ENCODE measurements at regions not wholly inside any gene's neighbourhood (a gene's known extent, or its start where the extent isn't known, plus 50 kb on each side); places are given as distances from the start of the nearest gene placed in this dataset.

GRCh38 chr20:57870597-57871236 is 160.9 kb upstream of the PMEPA1 start:
- Histone ChIP-seq H3K56ac (ENCODE audit: extremely low read depth, insufficient read depth, low read length) (no peak overlapping the region), H2BK20ac (ENCODE audit: low read depth, low read length) (no peak overlapping the region), H3K27ac (ENCODE audit: insufficient read depth, low read length) (no peak overlapping the region), H4K8ac (ENCODE audit: low read depth in 2 of 2, low read length in 2 of 2) (no peak overlapping the region), H3K36me3 (ENCODE audit: control insufficient read depth, insufficient read depth, low read length) (no peaks in the 10 kb centered on the region), H4K5ac (ENCODE audit: low read depth, low read length) (no peak overlapping the region), H3K14ac (replicated peaks; ENCODE audit: low read depth, low read length) (no peak overlapping the region), H3K9me3 (ENCODE audit: control insufficient read depth, insufficient read depth, low read length) (no peaks in the 10 kb centered on the region), H3K23ac (ENCODE audit: low read depth, low read length) (no peak overlapping the region), H3K4me3 (ENCODE audit: insufficient read depth, low read depth, low read length) (no peak overlapping the region), H2AK5ac (ENCODE audit: low read depth, low read length) (no peak overlapping the region), H2BK5ac (ENCODE audit: low read depth, low read length, poor library complexity, severe bottlenecking) (no peak overlapping the region), H2BK15ac (ENCODE audit: low read depth, low read length) (no peak overlapping the region), H3K18ac (ENCODE audit: low read depth, low read length) (no peak overlapping the region), H3K4me2 (ENCODE audit: low read depth, low read length) (no peak overlapping the region), H4K91ac (ENCODE audit: insufficient read depth, low read depth, low read length) (no peak overlapping the region), H3K27me3 (ENCODE audit: control insufficient read depth, insufficient read depth, low read length) (peaks cover 3% of the 10 kb centered on the region; the same call in 1 of the 2 replicates), H2BK120ac (ENCODE audit: low read depth, low read length) (no peak overlapping the region), H3K79me1 (ENCODE audit: low read depth in 1 of 2, low read length in 2 of 2) (no peaks in the 10 kb centered on the region), H3K9me1 (ENCODE audit: insufficient read depth, low read length) (no peaks in the 10 kb centered on the region), H2AK9ac (replicated peaks; ENCODE audit: low read depth, low read length, poor library complexity) (no peak overlapping the region), H3K4ac (ENCODE audit: low read depth, low read length) (no peak overlapping the region), H3K9ac (ENCODE audit: low read depth, low read length) (no peak overlapping the region), H3K4me1 (ENCODE audit: control insufficient read depth, insufficient read depth, low read length) (no peaks in the 10 kb centered on the region), H4K20me1 (ENCODE audit: insufficient read depth, low read length) (no peaks in the 10 kb centered on the region), H2AFZ (replicated peaks; ENCODE audit: low read length, poor library complexity) (no peak overlapping the region)
- ATAC-seq (ENCODE audit: low read depth) (no peak), DNase-seq (no peak)
- in situ Hi-C loops (cut with MboI; ENCODE audit: low sequenced_read_pairs), result no loop called here
- dilution Hi-C loops (cut with HindIII; ENCODE audit: low sequenced_read_pairs, unreplicated experiment), result no loop called here
- BruUV-seq (replicated peaks), result no TSS peak
- CTCF ChIA-PET, result no interaction called here
- TF ChIP-seq RFX5 (IDR thresholded peaks at IDR 0.05; ENCODE audit: low read depth, low read length) (no peak), CEBPB (IDR thresholded peaks at IDR 0.05; ENCODE audit: low read depth, low read length) (no peak), MAZ (IDR thresholded peaks at IDR 0.05; ENCODE audit: borderline replicate concordance, low read depth, low read length) (no peak), CTCF (conservative IDR thresholded peaks at IDR 0.05; ENCODE audit: low read depth, low read length) (no peak), CHD1 (IDR thresholded peaks at IDR 0.05; ENCODE audit: low read depth, low read length) (no peak)
- POLR2A ChIA-PET (ENCODE audit: unreplicated experiment), result no interaction called here
- intact Hi-C loops (cut with micrococcal nuclease), result no loop called here
- WGBS, 2 experiments (ENCODE audit: extremely low coverage in 2 of 2, insufficient read length in 1 of 2), result 20% methylated on average over 5 of the region's 8 CpGs; no CpG with 5 or more reads in 1 of the 2 experiments

Data from IMR-90 (cell line).